Ureter (tissue), 1 donor: ENCODE measurements at regions not wholly inside any gene's neighbourhood (a gene's known extent, or its start where the extent isn't known, plus 50 kb on each side); places are given as distances from the start of the nearest gene placed in this dataset.
"Not testable (repeated sequence)": the region's sequence is repeated elsewhere in the genome, so short reads cannot be mapped to it uniquely, and the experiment has no call there.

Source experiments
- DNase-seq: peaks from one replicate; pipeline ENCODE4 v3.0.0-alpha.2; 2020; ENCODE audit warnings: low spot score
- donor health status: DM: yes; HTN: yes; CAD: no.

GRCh38 chr22:11606047-11607000, 3921.7 kb upstream of the OR11H1 start:
- peak; percentile 44 for DNase-seq

DNA sequence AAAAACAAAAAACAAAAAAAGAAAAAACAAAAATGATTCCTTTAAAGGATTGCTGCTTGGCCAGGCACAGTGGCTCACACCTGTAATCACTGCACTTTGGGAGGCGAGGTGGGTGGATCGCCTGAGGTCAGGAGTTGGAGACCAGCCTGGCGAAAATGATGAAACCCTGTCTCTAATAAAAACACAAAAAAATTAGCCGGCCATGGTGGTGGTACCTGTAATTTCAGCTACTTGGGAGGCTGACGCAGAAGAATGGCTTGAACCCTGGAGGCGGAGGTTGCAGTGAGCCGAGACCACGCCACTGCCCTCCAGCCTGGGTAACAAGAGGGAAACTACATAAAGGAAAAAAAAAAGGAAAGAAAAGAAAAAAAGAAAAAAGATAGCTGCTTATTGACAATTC, 3920.8 kb upstream of the OR11H1 start:
- DNase-seq = peak; percentile 38

DNA sequence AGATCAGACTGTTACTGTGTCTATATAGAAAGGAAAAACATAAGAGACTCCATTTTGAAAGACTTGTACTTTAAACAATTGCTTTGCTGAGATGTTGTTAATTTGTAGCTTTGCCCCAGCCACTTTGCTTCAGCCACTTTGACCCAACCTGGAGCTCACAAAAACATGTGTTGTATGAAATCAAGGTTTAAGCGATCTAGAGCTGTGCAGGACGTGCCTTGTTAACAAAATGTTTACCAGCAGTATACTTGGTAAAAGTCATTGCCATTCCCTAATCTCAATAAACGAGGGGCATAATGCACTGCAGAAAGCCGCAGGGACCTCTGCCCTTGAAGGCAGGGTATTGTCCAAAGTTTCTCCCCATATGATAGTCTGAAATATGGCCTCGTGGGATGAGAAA, 3919.5 kb upstream of the OR11H1 start:
- DNase-seq = not testable (repeated sequence)

- DNase-seq = not testable (repeated sequence)
These were observed 3918.8 kb upstream of the OR11H1 start for GRCh38 chr22:11609193-11609592.

GRCh38 chr22:11611280-11611679, 3916.7 kb upstream of the OR11H1 start:
- peak; percentile 41 for DNase-seq

DNA sequence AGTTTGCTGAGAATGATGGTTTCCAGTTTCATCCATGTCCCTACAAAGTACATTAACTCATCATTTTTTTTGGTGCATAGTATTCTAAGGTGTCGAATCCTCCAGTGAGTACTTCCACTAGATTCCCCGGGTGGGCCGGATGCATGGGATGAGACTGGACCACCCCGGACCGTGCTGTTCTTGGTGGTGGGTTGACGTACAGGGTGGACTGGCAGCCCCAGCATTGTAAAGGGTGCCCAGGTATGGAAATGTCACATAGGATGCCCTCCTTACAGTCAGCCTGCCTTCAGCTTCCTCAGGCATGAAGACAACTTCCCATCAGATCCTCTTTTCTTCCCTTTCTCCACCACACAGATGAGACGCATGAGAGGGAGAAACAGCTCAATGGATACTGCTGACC, 3916.1 kb upstream of the OR11H1 start:
- peak; percentile 37 for DNase-seq

GRCh38 chr22:11613081-11613897, 3914.7 kb upstream of the OR11H1 start:
- DNase-seq = peak; percentile 33

DNA sequence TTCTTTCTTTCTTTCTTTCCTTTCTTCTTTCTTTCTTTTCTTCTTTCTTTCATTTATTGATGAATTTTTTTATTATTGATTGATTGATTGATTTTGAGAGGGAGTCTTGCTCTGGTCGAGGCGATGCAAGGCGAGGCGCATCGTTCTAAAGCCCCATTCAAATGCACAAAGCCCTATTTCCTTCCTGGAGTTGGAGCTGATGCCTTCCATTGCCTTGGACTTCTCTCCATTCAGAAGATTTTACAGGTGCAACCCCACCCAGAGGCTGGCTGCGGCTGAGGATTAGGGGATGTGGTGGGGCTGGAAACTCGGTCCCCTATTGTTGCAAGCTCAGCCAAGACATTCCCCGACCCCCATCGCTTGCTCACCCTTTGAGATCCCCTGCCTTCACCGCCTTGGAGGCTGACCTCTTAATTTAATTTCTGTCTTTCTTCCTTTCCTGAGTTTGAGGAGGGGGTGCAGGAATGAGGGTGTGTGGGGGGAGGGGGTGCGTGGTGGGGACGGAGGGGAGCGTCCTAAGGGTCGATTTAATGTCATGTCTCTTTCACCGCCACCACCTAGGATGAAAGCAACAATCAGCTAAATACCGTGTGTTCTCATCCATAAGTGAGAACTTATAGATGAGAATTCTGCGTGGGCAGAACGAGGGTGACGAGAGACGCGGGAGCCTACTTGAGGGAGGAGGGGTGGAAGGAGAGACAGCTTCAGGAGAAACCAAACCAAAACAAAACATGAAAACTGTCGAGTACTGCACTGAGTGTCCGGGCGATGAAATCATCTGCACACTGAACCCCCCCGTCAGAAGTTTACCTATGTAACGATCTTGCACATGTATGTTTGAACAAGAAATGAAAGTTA, 3913.9 kb upstream of the OR11H1 start:
- peak; percentile 40 for DNase-seq

DNA sequence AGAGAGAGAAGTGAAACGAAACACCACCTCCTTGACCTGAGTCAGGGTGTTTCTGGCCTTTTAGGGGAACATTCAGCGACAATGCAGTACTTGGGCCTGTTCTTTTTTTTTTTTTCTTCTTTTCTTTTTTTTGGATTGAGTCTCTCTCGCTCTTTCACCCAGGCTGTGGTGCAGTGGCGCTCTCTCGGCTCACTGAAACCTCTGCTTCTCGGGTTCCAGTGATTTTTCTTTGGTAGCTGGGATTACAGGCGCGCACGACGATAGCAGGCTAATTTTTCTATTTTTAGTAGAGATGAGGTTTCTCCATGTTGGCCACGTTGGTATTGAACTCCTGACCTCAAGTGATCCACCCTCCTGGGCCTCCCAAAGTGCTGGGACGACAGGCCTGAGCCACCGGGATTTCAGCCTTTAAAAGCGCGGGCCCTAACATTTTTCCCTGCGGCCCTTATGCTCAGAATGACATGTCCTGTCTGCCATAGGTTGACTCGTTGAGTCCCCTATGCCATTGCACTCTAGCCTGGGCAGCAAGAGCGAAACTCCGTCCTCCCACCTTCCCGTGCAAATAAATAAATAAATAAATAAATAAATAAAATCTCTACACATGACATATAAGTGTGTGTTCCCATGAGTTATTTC, 3913.1 kb upstream of the OR11H1 start:
- DNase-seq = peak; percentile 38

- peak; percentile 36 for DNase-seq
These were observed 3911.2 kb upstream of the OR11H1 start for GRCh38 chr22:11616811-11617210.

GRCh38 chr22:11618322-11618662, 3909.7 kb upstream of the OR11H1 start:
- not testable (repeated sequence) for DNase-seq

DNA sequence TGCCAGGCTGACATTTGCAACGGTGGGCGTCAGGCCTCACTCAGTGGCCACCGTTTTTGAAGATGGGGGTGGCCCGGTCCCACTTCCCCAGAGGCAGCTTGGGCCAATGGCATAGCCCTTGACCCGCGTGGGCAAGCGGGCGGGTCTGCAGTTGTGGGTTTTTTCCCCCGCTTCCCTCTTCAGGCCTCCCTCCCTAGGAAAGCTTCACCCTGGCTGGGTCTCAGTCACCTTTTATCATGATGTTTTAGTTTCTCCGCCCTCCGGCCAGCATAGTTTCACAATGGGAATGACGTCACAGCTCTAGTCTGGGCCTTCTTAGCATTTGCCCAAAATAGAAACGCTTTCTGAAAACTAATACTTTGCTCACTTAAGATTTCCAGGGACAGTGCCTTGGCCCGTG, 3909.3 kb upstream of the OR11H1 start:
- DNase-seq = peak; percentile 31

DNA sequence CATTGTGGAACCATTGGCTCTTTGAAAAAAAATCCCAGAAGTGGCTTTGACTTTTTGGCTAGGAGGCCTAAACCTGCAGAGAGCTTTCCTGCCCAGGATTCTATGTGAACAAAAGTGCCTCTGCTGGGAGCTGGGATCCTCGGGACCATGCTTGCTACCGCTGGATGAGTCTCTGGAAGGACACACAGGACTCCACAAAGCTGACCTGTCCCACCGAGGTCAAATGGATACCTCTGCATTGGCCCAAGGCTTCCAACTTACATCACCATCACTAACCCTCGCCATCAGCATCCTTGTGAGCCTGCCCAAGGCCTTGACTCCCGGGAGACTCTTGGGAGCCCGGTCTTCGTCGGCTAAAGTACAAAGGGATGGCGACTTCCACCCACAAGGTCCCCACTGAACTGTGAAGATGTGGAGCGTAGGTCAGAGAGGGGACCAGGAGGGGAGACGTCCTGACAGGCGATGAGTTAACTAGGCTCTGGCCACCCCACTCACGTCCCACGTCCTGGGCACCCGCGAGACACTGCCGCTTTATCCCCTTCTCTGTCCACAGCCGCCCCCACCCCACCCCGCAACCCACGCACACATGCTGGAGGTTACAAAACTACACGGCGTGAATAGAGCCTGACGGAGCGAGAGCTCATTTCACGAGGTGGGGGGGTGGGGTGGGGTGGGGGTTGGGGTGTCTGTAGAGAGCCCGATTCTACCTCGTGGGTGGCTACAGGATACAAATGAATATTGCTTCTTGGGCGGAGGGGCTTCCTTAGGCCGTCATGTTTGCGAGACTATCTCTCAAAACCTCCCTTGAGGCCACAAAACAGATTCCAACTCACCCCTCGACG, 3906.8 kb upstream of the OR11H1 start:
- peak; percentile 40 for DNase-seq

DNA sequence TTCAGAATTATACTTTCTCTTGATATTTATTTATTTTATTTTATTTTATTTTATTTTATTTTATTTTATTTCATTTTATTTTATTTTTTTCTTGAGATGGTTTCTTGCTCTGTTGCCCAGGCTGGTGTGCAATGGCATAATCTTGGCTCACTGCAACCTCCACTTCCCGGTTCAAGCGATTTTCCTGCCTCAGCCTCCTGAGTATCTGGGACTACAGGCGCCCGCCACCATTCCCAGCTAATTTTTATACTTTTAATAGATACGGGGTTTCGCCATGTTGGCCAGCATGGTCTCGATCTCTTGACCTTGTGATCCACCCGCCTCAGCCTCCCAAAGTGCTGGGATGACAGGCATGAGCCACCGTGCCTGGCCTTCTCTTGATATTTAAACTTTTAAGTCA, 3905.2 kb upstream of the OR11H1 start:
- DNase-seq = peak; percentile 37

DNA sequence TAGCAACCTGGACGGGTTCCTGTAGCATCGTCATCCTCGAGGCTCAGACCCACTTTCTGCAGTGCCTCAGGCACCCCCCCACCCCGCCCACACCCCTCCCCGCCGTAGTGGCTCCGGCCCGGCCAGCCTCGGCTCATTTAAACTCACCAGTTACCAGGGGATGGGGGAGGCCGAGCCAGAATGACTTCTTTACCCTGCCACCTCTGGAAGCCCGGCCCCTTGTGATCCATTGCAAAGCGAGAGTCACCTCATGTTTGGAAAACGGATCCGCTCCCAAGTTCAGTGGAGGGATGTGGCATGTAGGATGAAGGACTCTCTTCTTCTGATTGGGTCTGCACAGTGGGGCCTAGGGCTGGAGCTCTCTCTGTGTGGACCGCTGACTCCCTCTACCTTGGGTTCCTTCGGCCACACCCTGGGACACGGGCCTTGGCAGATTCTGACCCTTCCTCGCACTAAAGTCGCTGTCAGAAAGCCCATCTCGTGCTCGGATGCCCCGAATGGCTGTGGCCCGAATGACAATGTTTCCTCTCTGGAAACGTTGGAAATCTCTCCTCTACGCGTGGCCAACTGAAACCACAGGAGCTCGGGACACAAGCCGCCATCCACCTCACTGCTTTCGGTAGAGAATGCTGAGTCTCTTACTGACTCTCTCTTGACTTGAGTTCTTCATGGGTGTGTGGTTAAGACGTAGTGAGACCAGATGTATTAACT, 3902.1 kb upstream of the OR11H1 start:
- DNase-seq = peak; percentile 42

DNA sequence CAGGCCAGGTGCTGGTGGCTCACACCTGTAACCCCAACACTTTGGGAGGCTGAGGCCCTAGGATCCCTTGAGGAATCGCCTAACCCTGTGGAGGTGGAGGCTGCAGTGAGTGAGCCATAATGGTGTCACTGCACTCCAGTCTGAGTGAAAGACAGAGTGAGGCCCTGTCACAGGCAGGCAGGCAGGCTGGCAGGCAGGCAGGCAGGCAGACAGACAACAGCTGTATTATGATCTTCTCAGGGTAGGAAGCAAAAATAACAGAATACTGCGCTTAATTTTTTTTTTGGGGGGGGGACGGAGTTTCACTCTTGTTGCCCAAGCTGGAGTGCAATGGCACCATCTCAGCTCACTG, 3901.6 kb upstream of the OR11H1 start:
- DNase-seq = peak; percentile 34

DNA sequence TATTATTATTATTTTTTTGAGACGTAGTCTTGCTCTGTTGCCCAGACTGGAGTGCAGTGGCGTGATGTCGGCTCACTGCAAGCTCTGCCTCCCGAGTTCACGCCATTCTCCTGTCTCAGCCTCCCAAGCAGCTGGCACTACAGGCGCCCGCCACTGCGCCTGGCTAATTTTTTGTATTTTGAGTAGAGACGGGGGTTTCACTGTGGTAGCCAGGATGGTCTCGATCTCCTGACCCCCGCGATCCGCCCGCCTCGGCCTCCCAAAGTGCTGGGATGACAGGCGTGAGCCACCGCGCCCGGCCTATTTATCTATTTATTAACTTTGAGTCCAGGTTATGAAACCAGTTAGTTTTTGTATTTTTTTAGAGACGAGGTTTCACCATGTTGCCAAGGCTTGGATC, 3901.0 kb upstream of the OR11H1 start:
- peak; percentile 38 for DNase-seq

GRCh38 chr22:11627436-11627797, 3900.6 kb upstream of the OR11H1 start:
- peak; percentile 40 for DNase-seq

DNA sequence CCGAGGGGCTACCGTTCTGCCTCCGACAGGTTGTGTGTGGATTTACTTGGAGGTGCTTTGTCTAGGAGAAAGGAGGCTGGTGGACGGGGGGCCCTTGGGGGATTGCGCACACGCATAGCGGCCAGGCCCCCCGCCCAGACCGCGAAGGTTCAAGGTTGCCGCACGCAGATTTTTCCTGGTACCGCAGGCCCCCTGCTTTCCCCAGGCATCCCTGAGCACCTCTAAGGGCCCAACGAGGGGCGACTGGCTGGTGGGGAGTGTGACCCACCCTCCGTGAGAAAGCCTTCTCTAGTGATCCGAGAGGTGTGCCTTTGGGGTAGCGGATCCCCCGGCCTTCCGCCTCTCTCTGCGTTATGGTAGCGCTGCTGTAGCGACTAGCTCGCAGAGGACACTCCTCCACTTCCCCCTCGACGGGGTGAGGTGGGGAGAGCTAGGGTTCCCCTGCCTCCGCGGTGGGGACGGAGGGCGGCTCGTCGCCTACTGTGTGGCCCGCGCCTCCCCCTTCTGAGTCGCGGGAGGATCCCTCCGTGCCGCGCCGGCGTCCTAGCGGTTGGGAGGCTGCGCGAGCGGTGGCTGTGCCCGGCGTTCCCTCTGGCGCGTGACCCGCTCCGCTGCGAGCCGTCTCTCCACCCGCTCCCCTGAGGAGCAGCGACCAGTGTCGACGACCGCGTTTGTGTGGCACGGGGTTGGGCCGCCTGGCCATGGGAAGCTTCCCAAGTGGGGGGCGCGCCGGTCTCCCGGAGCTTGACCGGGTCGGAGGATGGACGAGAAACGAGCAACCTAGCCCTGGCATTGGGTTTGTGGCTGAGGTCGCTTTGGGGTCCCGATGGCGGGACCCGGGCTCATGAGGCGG, 3900.0 kb upstream of the OR11H1 start:
- peak; percentile 45 for DNase-seq
